HK-2 (cell line): ENCODE measurements at regions not wholly inside any gene's neighbourhood (a gene's known extent, or its start where the extent isn't known, plus 50 kb on each side); places are given as distances from the start of the nearest gene placed in this dataset.
"Not testable (repeated sequence)": the region's sequence is repeated elsewhere in the genome, so short reads cannot be mapped to it uniquely, and the experiment has no call there.

Experiments
- DNase-seq: peaks from one replicate; pipeline ENCODE4 v3.0.0-alpha.2; 2018; ENCODE audit not compliant: unreplicated experiment

DNA sequence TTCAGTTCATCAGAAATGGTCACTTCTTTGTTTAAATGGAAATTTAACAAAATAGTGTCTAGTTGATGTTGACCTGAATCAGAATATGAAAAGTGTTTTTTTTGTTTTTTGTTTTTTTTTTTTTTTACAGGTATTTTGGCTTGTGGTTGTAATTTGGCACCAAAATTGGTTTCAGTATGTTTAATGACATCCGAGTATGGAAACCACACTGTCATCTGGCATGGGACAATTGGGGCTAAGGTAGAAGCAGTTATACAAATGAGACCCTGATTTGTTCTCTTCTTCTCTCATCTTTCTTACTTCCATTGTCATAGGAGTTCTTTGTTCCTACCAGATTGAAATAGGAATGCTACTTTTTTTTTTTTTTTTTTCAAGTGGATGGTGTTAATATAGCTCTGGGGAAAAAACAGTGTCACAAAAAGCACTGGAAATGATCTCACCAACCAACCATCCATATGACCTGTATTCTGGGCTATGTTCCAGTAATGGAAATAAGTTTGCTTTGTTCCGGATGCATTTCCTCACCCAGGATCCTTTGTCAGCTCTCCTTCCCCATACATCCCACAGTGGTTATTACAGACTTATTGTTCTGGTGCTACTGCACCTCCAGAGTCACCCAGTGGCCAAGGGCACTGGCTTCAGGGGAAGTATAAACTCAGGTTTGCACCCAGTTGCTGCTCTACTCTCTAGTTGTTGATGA, 95.8 kb downstream of the ATXN3L start:
- DNase-seq, result peak; percentile 49

DNA sequence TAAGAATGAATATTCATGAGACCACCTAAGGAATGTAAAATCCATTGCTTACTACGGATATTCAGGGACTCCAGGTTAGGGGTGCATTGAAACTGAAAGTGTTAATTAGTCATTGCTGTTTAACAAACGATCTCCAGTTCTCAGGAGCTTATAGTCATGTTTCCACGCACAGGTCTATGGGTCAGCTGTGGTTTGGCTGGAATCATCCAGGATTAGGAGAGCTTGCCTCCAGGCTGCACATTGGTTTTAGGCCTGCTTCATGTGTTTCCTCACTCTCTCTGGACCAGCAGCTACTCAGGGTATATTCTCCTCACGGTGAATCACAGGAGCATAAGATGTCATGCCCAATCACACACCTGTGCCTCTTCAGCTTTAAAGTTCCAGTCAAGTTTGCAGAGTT, 98.9 kb downstream of the ATXN3L start:
- DNase-seq, result peak; percentile 34

DNA sequence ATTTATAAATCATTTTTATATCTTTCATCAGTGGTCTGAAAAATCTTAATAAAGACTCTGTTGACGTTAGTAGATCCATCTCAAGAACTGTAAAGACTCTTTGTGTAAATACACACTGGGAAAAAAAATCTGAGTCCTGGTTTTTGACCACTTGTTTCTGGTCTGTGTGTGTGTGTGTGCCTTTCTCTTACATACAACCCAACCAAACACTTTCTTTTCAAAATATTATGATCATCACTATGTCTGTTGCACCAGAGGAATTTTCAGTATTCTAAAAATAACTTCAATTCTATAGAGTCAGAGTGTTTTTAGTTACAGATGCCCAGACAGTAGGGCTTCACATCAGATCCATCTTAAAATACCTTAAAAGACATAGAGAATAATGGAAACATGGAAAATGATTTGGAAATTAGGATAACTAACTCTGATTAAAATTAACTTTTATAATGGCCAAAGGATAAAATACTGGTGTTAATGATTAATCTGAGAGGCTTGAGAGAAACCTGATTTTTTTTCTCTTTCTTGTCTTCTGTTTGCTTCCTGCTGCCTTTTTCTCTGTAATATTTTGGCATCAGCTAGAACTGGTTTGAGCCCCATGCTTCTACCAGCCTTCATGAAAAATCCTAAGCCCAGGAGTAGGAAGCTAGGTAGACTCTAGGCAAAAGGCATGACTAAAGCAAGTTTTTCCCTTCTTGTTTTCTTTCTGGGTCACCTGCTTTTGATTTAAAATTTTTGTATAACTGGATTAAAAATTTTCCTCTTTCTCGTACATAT, 99.7 kb downstream of the ATXN3L start:
- no peak for DNase-seq

DNA sequence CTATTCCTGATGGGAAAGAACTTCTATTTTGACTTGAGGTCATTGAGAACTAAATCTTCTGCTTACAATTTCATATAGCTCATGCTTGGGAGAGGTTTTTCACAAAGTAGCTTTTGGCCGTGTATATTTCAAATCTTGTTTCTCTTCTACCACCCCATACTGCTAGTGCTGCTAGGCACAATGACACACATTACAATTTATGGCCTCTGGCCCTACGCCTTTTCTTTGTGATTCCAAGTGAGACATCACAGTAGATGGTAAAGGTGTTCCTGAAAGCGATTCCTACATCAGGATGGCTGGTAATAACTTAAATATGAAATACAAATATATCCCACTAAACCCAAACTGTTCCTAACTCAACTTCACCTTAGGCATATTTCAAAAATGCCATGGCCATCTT, 101.1 kb downstream of the ATXN3L start:
- DNase-seq, result no peak

DNA sequence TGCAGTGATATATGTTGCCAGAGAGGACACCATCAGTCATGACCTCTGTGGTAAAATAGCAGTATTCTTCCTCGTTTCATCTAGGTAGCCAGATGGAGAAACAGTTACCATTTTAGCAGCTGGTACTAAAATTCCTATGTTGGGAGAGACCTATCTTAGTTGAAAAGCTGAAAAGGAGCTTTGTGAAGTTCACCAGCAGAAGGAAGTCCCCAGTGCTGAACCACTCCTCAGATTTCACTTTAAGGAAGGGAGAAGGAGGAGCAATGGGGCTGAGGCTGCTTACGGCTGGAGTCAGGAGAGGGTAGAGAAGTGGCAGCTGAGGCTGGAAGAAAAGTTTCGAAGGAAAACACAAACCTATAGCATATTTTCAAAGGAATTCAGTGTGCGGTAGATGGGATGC, 103.7 kb downstream of the ATXN3L start:
- DNase-seq, result no peak

DNA sequence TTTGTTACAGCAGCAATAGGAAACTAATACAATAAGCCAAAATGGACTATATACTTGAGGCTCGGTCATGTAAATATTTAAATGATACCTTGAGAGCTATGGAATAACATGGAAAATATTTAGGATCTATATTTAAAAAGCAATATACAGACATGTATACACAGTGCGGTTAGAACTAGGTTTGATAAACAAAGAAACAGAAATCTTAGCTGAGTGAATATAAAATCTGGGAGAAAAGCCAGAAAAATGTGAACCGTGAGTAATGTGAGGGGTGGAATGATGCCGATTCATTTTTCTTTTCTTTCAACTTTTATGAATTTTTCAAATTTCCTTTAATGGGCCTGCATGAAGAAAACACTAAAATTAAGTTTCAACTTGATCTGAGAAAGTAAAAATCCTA, 104.1 kb downstream of the ATXN3L start:
- DNase-seq, result no peak

DNA sequence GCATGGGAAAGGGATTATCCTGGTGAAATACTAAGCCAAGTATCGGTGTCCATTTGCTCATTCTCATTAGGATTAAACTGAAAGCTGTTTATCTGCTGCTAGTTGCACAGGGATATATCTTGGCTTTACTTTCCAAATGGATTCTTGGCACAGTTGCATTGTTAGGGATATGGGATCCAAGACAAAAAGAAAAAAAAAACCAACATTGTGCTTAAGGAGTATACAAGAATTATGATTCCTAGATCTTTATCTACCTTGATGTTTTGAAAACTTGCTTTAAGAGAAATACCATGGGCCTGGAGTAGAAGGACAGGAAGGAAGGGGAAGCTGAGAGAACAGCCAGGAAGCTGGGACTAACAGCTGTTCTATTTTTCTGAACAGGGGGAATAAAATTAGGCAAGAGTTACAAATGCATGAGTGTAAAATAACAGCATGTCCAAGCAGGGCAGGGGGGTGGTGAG, 107.6 kb downstream of the ATXN3L start:
- DNase-seq, result no peak

DNA sequence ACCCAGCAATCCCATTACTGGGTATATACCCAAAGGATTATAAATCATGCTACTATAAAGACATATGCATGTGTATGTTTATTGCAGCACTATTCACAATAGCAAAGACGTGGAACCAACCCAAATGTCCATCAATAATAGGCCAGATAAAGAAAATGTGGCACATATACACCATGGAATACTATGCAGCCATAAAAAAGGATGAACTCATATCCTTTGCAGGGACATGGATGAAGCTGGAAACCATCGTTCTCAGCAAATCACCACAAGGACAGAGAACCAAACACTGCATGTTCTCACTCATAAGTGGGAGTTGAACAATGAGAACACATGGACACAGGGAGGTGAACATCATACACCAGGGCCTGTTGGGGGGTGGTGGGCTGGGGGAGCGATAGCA, 109.7 kb downstream of the ATXN3L start:
- DNase-seq, result not testable (repeated sequence)

DNA sequence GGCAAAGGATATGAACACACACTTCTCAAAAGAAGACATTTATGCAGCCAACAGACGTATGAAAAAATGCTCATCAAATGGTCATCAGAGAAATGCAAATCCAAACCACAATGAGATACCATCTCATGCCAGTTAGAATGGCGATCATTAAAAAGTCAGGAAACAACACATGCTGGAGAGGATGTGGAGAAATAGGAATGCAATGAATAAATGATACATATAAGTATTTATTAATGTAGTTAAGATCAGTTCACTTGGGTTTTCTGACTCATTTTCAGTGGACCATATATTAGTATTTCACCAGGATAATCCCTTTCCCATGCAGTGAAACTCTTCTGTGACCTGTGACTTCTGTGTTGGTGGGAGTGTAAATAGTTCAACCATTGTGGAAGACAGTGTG, 110.1 kb downstream of the ATXN3L start:
- not testable (repeated sequence) for DNase-seq

DNA sequence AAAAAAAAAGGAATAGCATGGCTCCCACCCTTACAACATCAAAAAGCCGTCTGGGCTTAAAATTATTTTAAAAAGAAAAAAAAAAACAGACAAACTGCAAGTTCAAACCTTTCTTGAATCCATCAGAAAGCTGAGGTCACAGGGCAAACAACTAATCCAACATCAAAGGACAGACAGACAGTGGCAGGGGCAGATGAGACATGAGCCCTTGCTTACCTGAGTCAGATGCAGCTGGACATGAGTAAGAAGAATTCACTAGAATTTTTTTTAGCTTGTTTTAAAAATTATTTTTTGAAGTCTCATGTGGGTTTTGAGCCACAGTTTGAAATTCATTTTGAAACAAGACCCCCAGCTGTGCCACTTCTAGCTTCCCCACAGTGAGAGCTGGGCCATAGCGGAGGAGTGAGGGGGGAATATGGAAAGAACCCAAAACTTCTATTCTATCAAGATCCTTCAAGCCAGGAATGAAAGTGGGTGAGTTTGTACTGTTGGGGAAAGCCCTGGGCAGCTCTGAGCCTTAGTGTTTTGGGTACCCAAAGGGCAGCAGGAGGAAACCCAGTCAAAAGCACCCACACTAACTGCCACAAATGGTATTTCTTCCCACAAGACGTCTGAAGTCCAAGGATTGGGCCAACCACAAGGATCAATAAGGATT, 111.4 kb downstream of the ATXN3L start:
- no peak for DNase-seq

DNA sequence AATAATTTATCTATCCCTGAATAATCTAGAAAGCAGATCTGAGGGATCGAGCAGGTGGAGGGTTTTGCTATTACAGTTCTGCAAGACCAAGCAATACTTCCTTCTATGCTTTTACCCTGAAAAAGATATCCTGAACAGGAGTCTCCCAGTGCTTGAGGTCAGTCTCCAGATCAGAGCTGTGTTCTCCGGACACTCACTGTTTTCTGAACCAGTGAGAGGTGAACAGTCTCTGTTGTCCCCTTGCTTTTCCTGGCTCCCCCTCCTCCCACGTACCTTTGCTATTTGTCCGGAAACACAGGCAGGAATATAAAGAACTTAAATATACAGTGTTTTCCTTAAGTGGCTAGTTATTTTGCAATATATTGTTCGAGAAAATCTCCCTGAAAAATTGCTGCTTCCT, 116.6 kb downstream of the ATXN3L start:
- no peak for DNase-seq

DNA sequence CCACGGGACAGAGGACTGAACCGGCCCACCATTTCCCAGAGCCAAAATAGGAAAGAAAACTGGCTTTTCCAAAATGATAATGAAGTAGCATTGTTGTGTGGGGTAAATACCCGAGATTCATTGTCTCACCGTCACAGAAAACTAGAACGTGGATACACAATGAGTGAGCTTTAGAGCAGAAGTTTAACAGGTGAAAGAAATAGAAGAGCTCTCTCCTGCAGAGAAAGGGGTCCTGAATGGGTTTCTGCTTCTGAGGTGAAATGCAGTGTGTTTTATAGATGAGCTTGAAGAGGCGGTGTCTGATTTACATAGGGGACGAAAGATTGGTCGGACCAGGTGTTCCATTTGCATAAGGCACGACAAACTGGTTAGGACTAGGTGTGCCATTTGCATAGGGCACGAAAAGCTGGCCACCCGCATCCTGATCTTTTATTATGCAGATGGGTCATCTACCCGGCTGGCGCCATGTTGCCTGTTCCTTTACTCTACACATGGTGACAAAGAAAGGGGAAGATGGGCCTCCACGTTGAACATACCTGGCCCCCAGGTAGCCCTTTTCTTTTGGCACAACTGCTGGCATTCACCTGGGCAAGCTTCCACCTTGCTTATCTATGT, 118.1 kb downstream of the ATXN3L start:
- no peak for DNase-seq

DNA sequence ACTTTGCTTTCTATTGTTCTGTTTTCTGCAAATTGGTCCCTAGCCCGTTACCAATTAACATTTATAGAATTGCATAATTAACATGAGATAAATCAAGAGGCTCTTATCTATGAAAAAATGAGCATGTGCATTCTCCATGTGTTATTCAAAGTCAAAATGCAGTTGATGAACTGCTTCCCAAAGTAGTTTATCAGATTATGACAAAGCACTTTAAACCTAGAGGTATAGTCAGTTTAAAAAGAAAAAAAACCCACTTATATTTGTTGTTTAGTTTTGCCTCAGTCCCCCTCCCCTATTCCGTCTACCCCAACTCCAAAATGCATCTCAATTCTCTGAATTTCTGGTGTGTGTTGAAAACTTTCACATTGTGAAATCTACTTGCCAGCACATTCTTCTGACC, 119.5 kb downstream of the ATXN3L start:
- DNase-seq, result no peak

DNA sequence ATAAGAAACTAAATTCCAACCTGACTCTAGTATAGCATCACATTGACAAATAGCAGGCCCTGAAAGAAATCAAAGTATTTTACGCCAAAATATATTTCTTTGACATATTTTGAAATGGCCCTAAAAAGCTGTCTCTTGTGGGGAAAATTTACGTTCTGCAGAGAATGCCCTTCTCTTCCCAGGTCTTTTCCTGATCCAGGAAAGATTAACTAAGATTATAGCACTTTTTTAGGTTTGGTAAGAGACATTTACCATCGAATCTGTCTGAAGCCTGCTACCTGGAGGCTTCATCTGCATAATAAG, 121.1 kb downstream of the ATXN3L start:
- DNase-seq, result no peak

DNA sequence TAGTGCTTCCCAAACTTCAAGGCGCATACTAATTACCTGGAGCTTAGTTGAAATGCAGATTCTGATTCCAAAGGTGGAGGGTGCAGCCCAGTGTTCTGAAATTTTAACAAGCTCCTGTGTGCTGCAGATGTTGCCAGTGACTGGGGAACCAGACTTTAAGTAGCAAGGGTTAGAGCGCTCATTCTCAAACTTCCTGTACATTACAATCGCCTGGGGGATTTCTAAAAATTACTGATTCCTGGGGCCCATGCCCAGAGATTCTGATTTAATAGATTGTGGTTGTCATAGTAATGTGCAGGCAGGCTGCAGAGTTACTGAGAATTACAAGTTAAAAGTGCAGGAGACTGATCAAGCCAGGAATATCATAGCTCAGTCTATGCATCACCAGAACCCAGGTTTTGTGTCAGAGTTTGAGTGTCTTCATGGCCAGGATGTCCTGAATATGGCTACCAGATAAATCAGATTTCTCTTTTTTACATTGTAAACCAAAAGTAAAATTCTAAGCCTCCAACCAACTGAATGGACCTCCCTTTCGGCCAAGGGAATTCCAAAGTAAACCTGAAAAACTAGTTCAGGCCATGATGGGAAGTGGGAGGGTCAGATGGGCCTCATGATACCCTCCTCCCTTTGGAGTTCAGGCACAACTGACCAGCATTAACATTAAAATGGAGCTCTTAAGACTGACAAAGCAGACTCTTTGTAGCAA, 121.6 kb downstream of the ATXN3L start:
- DNase-seq, result no peak

DNA sequence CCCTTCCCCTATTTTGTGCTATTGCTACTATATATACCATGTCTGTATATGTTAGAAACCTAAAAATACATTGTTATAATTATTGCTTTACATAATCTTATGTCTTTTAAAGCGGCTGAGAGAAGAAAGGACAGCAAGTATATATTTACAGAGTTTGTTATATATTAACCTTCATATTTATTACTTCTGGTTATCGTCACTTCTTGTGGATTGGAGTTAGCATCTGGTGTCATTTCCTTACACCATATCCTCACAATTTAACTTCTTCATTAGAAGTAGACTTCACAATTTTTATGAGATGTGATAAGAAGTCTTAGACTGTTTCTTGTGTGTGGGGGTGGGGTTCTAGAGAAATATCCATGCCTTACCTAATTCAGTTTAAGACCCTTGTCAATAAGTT, 123.1 kb downstream of the ATXN3L start:
- DNase-seq, result no peak

DNA sequence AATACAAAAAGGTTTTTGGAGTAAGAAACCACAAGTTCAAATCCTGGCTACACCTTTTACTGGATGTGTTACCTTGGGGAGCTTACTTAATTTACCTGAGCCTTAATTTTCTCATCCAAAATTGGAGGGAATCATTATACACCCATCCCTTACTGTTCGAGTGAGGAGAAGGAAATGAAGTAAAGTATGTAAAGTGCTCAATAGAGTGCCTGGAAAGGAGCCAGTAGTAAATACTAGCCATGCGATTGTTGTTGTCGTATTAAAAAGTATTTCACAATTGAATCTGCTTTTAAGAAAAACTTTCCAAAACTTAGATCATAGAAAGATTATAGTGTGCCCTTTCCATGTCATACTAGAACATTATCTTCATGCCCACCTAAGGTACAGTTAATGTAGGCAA, 124.5 kb downstream of the ATXN3L start:
- DNase-seq, result no peak

DNA sequence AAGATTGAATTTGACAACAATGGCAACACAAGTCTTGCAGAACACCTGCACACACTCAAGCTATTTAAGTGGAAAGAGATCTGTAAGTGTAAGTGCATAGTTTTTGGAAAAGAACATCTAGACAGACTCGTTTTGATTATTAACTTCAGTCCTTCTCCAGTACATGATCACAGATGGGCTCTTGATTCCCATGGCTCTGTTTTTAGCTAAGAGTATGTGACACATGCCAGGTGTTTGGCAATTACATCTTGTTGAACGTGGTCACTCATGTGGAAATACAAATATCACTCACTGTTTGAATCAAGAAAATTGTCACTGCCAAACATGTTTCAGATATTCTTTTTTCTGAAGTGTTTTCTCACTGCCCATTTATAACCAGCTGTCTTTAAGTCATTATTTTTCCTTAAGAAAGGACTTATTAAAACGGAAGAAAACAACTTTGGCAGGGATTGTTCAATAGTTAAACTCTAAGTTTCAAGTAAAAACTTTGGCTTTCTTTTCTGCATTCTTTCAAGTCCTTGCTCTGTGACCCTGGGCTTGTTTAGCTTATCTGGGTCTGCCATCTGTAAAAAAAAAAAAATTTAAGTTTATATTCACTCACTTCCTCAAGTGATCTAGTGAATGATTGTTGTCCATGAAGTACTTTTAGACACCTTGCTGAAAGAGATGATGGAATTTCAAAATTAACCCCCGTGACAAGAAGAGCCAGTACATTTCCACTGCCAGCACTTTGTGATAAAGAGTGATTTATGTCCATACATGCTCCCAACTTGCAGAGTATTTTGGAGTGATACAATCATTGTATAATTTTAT, 125.4 kb downstream of the ATXN3L start:
- DNase-seq, result no peak

DNA sequence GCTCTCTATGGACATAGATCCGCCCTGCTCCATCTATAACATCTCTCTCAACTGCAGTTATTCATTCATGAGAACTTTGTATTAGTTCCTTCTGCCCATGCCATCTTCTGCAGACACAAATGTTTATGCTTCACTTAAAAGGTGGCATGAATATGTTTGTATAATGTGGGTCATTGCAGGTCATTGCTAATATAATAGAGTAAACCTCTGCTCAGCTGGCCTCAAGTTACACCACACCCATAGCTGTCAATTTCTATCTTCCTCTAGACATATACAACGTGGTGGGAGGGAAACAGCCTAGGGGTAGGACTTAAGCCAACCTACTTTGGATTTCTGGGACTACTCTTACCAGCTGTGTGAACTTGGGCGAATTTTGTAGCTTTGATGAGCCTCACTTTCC, 129.8 kb downstream of the ATXN3L start:
- DNase-seq, result no peak

DNA sequence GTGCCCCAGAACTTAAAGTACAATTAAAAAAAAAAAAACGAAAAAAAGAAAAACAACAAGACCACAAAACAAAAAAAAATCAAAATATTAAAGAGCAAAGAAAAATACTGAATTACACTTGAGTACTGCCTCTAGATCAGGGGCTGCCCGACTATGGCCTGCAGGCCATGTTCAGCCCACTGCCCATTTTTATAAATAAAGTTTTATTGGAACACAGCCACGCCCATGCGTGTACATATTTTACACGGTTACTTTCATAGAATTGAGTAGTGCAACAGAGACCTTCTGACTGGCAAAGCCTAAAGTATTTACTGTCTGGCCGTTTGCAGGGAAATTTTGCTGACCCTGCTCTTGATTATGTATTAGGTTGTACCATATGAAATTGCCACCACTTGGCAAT, 130.5 kb downstream of the ATXN3L start:
- no peak for DNase-seq

DNA sequence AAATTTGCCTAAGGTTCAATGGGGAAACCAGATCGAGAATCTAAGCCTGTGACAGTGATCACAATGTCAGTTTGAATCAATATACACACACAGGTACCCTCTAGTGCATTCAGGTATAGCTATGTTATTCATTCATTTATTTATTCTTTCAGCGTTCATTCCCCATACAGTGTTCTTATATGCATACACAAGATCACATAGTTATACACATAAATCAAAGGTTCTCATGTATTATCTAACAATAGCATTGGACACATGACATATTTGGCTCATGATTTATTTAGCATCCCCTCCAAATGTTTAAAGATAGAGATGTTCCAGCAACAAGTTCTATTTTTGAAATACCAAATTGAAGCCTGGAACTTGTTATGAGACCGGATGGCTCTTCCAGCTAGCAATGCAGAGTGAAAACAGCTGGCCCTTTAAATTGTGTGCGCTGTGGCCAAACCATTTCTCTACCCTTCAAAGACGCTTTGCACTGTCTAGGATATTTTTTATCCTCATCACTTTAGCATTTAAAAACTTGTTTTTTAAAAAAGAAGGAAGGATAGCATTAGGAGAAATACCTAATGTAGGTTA, 131.0 kb downstream of the ATXN3L start:
- DNase-seq, result no peak
